ENCODE measurements at regions not wholly inside any gene's neighbourhood (a gene's known extent, or its start where the extent isn't known, plus 50 kb on each side); places are given as distances from the start of the nearest gene placed in this dataset.

- TF ChIP-seq, protein P1, sequence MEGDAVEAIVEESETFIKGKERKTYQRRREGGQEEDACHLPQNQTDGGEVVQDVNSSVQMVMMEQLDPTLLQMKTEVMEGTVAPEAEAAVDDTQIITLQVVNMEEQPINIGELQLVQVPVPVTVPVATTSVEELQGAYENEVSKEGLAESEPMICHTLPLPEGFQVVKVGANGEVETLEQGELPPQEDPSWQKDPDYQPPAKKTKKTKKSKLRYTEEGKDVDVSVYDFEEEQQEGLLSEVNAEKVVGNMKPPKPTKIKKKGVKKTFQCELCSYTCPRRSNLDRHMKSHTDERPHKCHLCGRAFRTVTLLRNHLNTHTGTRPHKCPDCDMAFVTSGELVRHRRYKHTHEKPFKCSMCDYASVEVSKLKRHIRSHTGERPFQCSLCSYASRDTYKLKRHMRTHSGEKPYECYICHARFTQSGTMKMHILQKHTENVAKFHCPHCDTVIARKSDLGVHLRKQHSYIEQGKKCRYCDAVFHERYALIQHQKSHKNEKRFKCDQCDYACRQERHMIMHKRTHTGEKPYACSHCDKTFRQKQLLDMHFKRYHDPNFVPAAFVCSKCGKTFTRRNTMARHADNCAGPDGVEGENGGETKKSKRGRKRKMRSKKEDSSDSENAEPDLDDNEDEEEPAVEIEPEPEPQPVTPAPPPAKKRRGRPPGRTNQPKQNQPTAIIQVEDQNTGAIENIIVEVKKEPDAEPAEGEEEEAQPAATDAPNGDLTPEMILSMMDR (IDR thresholded peaks at IDR 0.05): no peak
- TF ChIP-seq POLR2A (IDR thresholded peaks at IDR 0.05): no peak
These were observed 64.5 kb upstream of the SMOX start for GRCh38 chr20:4084096-4084495.

Data from heart left ventricle (tissue), 13 donors.